GM13976 (cell line): ENCODE measurements at regions not wholly inside any gene's neighbourhood (a gene's known extent, or its start where the extent isn't known, plus 50 kb on each side); places are given as distances from the start of the nearest gene placed in this dataset.

Source experiments
- DNase-seq: peaks from one replicate; pipeline ENCODE4 v3.0.0; 2012; ENCODE audit warnings: low spot score
- CTCF ChIP-seq: IDR thresholded peaks from 2 replicates; pipeline ENCODE4 v1.5.1; 2012; ENCODE audit warnings: borderline replicate concordance, mild to moderate bottlenecking; ENCODE audit not compliant: insufficient read depth; ENCODE audit errors: extremely low read depth, missing control alignments, control extremely low read depth
- in situ Hi-C: fragments of 300-500 bp; cut with MboI; formaldehyde crosslinking; loops from one replicate; pipeline ENCODE4 v1.12.0; 2022; ENCODE audit warnings: low sequenced_read_pairs, mixed read lengths, inconsistent platforms; ENCODE audit not compliant: unreplicated experiment

- in situ Hi-C loops = loop anchor here (25.0 kb wide), 1 partner anchor 1071 kb away; no protein-coding TSS in a partner anchor
- DNase-seq = no peak
- no peak for TF ChIP-seq CTCF
These were observed 254.0 kb downstream of the CDC5L start for GRCh38 chr6:44641344-44642031.

GRCh38 chr6:44642349-44642748 lies 254.8 kb downstream of the CDC5L start:
- in situ Hi-C loops = loop anchor here (25.0 kb wide), 1 partner anchor 1070 kb away; no protein-coding TSS in a partner anchor
- no peak for TF ChIP-seq CTCF
- DNase-seq = no peak

DNA sequence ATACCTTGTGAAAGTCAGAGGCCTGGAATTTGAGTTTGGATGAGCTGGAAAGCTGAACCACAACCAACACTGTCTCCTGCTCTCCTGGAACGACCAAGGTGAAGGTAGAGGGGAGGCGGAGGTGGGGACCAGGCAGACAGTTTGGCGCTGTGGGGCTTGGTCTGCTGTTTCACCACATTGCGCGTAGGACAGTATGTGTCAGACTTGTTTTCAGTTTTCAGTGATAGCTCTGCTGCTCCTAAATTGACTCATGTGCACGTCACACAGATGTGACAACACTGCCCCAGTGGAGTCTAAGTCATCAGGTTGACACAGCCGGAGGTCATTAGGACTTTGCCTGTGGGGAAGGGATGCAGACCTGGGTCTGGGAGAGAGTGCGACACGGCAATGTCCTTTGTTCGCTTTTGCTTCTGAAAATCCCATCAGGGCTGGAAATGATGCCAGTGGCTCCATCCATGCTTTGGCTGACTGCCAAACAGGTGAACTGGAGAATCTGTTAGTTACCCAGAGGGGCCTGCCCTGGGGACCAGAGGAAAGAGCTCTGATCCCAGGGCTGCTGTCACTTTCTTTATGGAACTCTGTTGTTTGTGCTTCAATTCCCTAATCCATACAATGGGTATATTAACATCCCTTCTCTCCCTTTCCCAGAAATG lies 255.5 kb downstream of the CDC5L start:
- in situ Hi-C loops = loop anchor here (25.0 kb wide), 1 partner anchor 1069 kb away; no protein-coding TSS in a partner anchor
- TF ChIP-seq CTCF = no peak
- DNase-seq = no peak

GRCh38 chr6:44645276-44645675 lies 257.8 kb downstream of the CDC5L start:
- TF ChIP-seq CTCF = no peak
- no peak for DNase-seq
- in situ Hi-C loops = loop anchor here (25.0 kb wide), 1 partner anchor 1067 kb away; no protein-coding TSS in a partner anchor

DNA sequence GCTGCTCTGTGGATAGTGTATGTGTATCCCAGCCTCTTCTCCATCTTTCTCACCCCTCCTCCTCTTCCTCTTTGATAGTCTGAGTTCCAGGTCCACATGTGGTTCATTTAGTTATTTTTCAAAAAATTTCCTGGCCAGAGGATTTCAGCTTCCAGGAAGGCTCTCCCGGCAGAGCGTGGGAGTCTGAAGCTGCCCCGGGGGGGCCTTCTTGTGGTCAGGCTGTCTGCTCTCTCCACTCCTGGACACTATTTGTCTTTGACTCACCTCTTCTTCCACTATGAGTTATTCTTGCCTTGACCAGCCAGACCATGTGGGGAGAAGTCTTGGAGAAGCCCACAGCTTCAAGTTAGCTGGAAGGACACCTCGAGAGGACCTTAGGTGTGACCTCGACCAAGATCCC lies 258.8 kb downstream of the CDC5L start:
- in situ Hi-C loops = loop anchor here (25.0 kb wide), 1 partner anchor 1066 kb away; no protein-coding TSS in a partner anchor

More for the DNA sequence above, 258.8 kb downstream of the CDC5L start:
- no peak for TF ChIP-seq CTCF
- DNase-seq = no peak
